H9 (cell line): ENCODE measurements at regions not wholly inside any gene's neighbourhood (a gene's known extent, or its start where the extent isn't known, plus 50 kb on each side); places are given as distances from the start of the nearest gene placed in this dataset.

Experiments used
- DNase-seq: peaks from one replicate; pipeline ENCODE4 v3.0.0-alpha.2; 2017
- H2AFZ ChIP-seq: one replicate; pipeline ENCODE4 v1.6.1; 2013; ENCODE audit warnings: mild to moderate bottlenecking, low read length, control low read depth, moderate library complexity
- H2AK5ac ChIP-seq: 2 replicates; pipeline ENCODE4 v1.6.1; 2013; ENCODE audit warnings: low read length, control low read depth, mixed read lengths; ENCODE audit not compliant: insufficient read length
- H2BK120ac ChIP-seq: one replicate; pipeline ENCODE4 v1.6.1; 2013; ENCODE audit warnings: low read depth, mild to moderate bottlenecking, low read length, control low read depth, inconsistent platforms; ENCODE audit not compliant: poor library complexity, severe bottlenecking
- H2BK12ac ChIP-seq: 2 replicates; pipeline ENCODE4 v1.6.1; 2013; ENCODE audit warnings: low read length, control low read depth, mixed read lengths, low read depth; ENCODE audit not compliant: insufficient read length
- H2BK15ac ChIP-seq: 2 replicates; pipeline ENCODE4 v1.6.1; 2013; ENCODE audit warnings: low read depth, low read length, control low read depth
- H2BK20ac ChIP-seq: one replicate; pipeline ENCODE4 v1.6.1; 2013; ENCODE audit warnings: low read depth, mild to moderate bottlenecking, low read length, control low read depth, inconsistent platforms; ENCODE audit not compliant: poor library complexity, severe bottlenecking
- H2BK5ac ChIP-seq: 2 replicates; pipeline ENCODE4 v1.6.1; 2013; ENCODE audit warnings: low read length, control low read depth, mixed read lengths; ENCODE audit not compliant: insufficient read length
- H3K14ac ChIP-seq: 2 replicates; pipeline ENCODE4 v1.6.1; 2013; ENCODE audit warnings: low read length, control low read depth; ENCODE audit not compliant: insufficient read depth
- H3K18ac ChIP-seq: 2 replicates; pipeline ENCODE4 v1.6.1; 2013; ENCODE audit warnings: low read depth, mild to moderate bottlenecking, mixed read lengths, low read length, control low read depth; ENCODE audit not compliant: insufficient read length
- H3K23ac ChIP-seq: 2 replicates; pipeline ENCODE4 v1.6.1; 2013; ENCODE audit warnings: low read length, control low read depth, mixed read lengths, low read depth; ENCODE audit not compliant: insufficient read length
- H3K23me2 ChIP-seq: 2 replicates; pipeline ENCODE4 v1.6.1; 2013; ENCODE audit warnings: low read depth, mild to moderate bottlenecking, mixed read lengths, low read length, control low read depth; ENCODE audit not compliant: insufficient read length, poor library complexity, severe bottlenecking
- H3K27ac ChIP-seq: 2 replicates; pipeline ENCODE4 v1.5.1; 2013; ENCODE audit warnings: low read length, control low read depth, mixed read lengths, low read depth; ENCODE audit not compliant: insufficient read length
- H3K27me3 ChIP-seq: 2 replicates; pipeline ENCODE4 v1.6.1; 2013; ENCODE audit warnings: low read length, control low read depth, inconsistent platforms; ENCODE audit not compliant: insufficient read depth
- H3K4ac ChIP-seq: 2 replicates; pipeline ENCODE4 v1.6.1; 2013; ENCODE audit warnings: low read depth, mild to moderate bottlenecking, control low read depth, inconsistent platforms, low read length, moderate library complexity
- H3K4me1 ChIP-seq: 2 replicates; pipeline ENCODE4 v1.6.1; 2013; ENCODE audit warnings: low read length, control low read depth, inconsistent platforms; ENCODE audit not compliant: insufficient read depth
- H3K4me2 ChIP-seq: 2 replicates; pipeline ENCODE4 v1.6.1; 2013; ENCODE audit warnings: low read length, control low read depth, mixed read lengths; ENCODE audit not compliant: insufficient read length, insufficient read depth
- H3K56ac ChIP-seq: 2 replicates; pipeline ENCODE4 v1.6.1; 2013; ENCODE audit warnings: low read depth, mild to moderate bottlenecking, mixed read lengths, low read length, control low read depth; ENCODE audit not compliant: insufficient read length
- H3K79me1 ChIP-seq: 2 replicates; pipeline ENCODE4 v1.6.1; 2013; ENCODE audit warnings: low read depth, mild to moderate bottlenecking, moderate library complexity, low read length, control low read depth, inconsistent platforms; ENCODE audit not compliant: insufficient read depth, poor library complexity, severe bottlenecking
- H3K79me2 ChIP-seq: 2 replicates; pipeline ENCODE4 v1.6.1; 2013; ENCODE audit warnings: low read length, control low read depth, inconsistent platforms; ENCODE audit not compliant: insufficient read depth
- H3K9ac ChIP-seq: 2 replicates; pipeline ENCODE4 v1.6.1; 2013; ENCODE audit warnings: low read length, control low read depth, mixed read lengths; ENCODE audit not compliant: insufficient read length; ENCODE audit errors: extremely low read depth
- H3K9me3 ChIP-seq: one replicate; pipeline ENCODE4 v1.6.1; 2013; ENCODE audit warnings: low read depth, low read length, inconsistent platforms; ENCODE audit not compliant: control insufficient read depth
- H3T11ph ChIP-seq: one replicate; pipeline ENCODE4 v1.6.1; 2013; ENCODE audit warnings: mild to moderate bottlenecking, low read length, control low read depth, inconsistent platforms
- H4K20me1 ChIP-seq: one replicate; pipeline ENCODE4 v1.6.1; 2013; ENCODE audit not compliant: control insufficient read depth, insufficient read length, insufficient read depth
- H4K5ac ChIP-seq: 2 replicates; pipeline ENCODE4 v1.6.1; 2013; ENCODE audit warnings: low read depth, mild to moderate bottlenecking, mixed read lengths, low read length, control low read depth; ENCODE audit not compliant: insufficient read length
- H4K8ac ChIP-seq: replicated peaks from 2 replicates; pipeline ENCODE4 v1.6.1; 2013; ENCODE audit warnings: low read length, control low read depth, mixed read lengths, low read depth; ENCODE audit not compliant: insufficient read length
- H4K91ac ChIP-seq: 2 replicates; pipeline ENCODE4 v1.6.1; 2013; ENCODE audit warnings: low read depth, mild to moderate bottlenecking, moderate library complexity, mixed read lengths, low read length, control low read depth; ENCODE audit not compliant: insufficient read length
- H3K27ac Mint-ChIP-seq, 3 experiments: 2 replicates in 2 of 3; 3 replicates in 1 of 3; pipeline ENCODE4 v1.8.0; 2020 to 2021; ENCODE audit warnings: mixed read lengths in 3 of 3, mild to moderate bottlenecking in 1 of 3, moderate library complexity in 1 of 3
- H3K27me3 Mint-ChIP-seq: 2 replicates; pipeline ENCODE4 v1.8.0; 2021; ENCODE audit warnings: low read depth, mild to moderate bottlenecking, moderate library complexity, mixed read lengths
- H3K36me3 Mint-ChIP-seq, 3 experiments: 2 replicates in 2 of 3; 3 replicates in 1 of 3; pipeline ENCODE4 v1.8.0; 2020 to 2021; ENCODE audit warnings: low read depth in 3 of 3, mixed read lengths in 3 of 3; ENCODE audit not compliant: insufficient read depth in 1 of 3
- H3K4me1 Mint-ChIP-seq, 2 experiments: 2 replicates each; pipeline ENCODE4 v1.8.0; 2020; ENCODE audit warnings: mixed read lengths in 2 of 2
- H3K4me3 Mint-ChIP-seq, 2 experiments: 2 replicates in 1 of 2; 3 replicates in 1 of 2; pipeline ENCODE4 v1.8.0; 2020 to 2021; ENCODE audit warnings: mild to moderate bottlenecking in 2 of 2, mixed read lengths in 2 of 2, moderate library complexity in 1 of 2
- H3K9me3 Mint-ChIP-seq, 2 experiments: 2 replicates in 1 of 2; 3 replicates in 1 of 2; pipeline ENCODE4 v1.8.0; 2020; ENCODE audit warnings: mild to moderate bottlenecking in 2 of 2, mixed read lengths in 2 of 2, moderate library complexity in 1 of 2
- WGBS: extraction: QIAGEN DNeasy Blood & Tissue Kit; methylation state at CpG from one replicate; pipeline ENCODE4 v1.1.7; 2013; ENCODE audit warnings: missing lambda C conversion rate, low lambda C conversion rate, mixed read lengths; ENCODE audit not compliant: insufficient read length; ENCODE audit errors: extremely low coverage; 5-methylcytosine and 5-hydroxymethylcytosine counted together
- TF ChIP-seq, protein P1 (sequence below): fragments of 200-600 bp; sonication (generic); conservative IDR thresholded peaks from 3 replicates; pipeline ENCODE4 v1.8.0; 2021; ENCODE audit warnings: antibody characterized with exemption, mild to moderate bottlenecking

DNA sequence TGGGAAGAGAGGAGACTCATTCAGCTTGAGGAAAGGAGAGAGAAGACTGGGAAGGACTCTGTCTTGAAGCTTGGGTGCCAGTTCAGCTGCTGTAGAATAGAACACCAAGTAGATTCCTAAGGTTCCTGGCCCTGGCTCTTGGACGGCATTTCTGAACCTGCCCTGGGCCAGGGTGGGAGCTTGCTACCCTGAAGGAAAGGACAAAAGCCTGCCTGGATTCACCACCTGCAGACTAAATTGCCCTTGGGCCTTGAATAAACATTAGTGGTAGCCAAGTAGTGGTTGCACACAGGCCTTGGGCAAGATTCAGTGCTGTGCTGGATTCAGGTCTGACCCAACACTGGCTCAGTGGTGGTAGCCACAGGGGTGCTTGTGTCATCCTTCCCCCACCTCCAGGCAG, 588.4 kb upstream of the AMOT start:
- H3K27ac Mint-ChIP-seq, result no peak overlapping the region; a peak in 1 of 7 replicates
- Histone ChIP-seq H3T11ph (no peak overlapping the region), H3K23ac (no peak overlapping the region), H3K27ac (no peak overlapping the region), H4K91ac (no peak overlapping the region), H3K4me1 (no peaks in the 10 kb centered on the region), H2BK15ac (no peak overlapping the region), H3K79me2 (no peaks in the 10 kb centered on the region), H2BK12ac (no peak overlapping the region), H2BK120ac (no peak overlapping the region), H3K9me3 (no peaks in the 10 kb centered on the region), H3K18ac (no peak overlapping the region), H4K20me1 (no peaks in the 10 kb centered on the region), H2AFZ (no peak overlapping the region), H2BK5ac (no peak overlapping the region), H3K79me1 (no peaks in the 10 kb centered on the region), H4K8ac (no peak overlapping the region), H3K23me2 (no peaks in the 10 kb centered on the region), H2AK5ac (no peak overlapping the region), H4K5ac (no peak overlapping the region), H2BK20ac (no peak overlapping the region), H3K4ac (no peak overlapping the region), H3K9ac (no peak overlapping the region), H3K56ac (no peak overlapping the region), H3K14ac (no peak overlapping the region; the same call in 1 of the 2 replicates), H3K27me3 (no peaks in the 10 kb centered on the region), H3K4me2 (no peak overlapping the region)
- peaks cover 1 to 24% (median 8%) of the 10 kb centered on the region in 3 experiments; a peak in 3 of 7 replicates for H3K36me3 Mint-ChIP-seq
- TF ChIP-seq, protein P1, sequence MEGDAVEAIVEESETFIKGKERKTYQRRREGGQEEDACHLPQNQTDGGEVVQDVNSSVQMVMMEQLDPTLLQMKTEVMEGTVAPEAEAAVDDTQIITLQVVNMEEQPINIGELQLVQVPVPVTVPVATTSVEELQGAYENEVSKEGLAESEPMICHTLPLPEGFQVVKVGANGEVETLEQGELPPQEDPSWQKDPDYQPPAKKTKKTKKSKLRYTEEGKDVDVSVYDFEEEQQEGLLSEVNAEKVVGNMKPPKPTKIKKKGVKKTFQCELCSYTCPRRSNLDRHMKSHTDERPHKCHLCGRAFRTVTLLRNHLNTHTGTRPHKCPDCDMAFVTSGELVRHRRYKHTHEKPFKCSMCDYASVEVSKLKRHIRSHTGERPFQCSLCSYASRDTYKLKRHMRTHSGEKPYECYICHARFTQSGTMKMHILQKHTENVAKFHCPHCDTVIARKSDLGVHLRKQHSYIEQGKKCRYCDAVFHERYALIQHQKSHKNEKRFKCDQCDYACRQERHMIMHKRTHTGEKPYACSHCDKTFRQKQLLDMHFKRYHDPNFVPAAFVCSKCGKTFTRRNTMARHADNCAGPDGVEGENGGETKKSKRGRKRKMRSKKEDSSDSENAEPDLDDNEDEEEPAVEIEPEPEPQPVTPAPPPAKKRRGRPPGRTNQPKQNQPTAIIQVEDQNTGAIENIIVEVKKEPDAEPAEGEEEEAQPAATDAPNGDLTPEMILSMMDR, result no peak
- H3K4me1 Mint-ChIP-seq, result peaks cover under 1 to 4% of the 10 kb centered on the region in 2 experiments
- DNase-seq, result no peak
- no peak overlapping the region for H3K4me3 Mint-ChIP-seq
- H3K27me3 Mint-ChIP-seq, result no peaks in the 10 kb centered on the region
- no CpG with 5 or more reads among the region's 1 CpG for WGBS
- H3K9me3 Mint-ChIP-seq, result peaks cover 6 to 11% of the 10 kb centered on the region in 2 experiments; a peak in 3 of 5 replicates
